H54 (cell line): ENCODE measurements at regions not wholly inside any gene's neighbourhood (a gene's known extent, or its start where the extent isn't known, plus 50 kb on each side); places are given as distances from the start of the nearest gene placed in this dataset.

ENCODE experiments used
- DNase-seq: peaks from one replicate; pipeline ENCODE4 v3.0.0; 2011; ENCODE audit warnings: low spot score, mixed read lengths; ENCODE audit not compliant: insufficient read length
- FAIRE-seq: peaks from 3 replicates; lab custom pipeline; 2011; peaks lifted over from hg19 to GRCh38; lab: Jason Lieb, UNC
- POLR2A ChIP-seq: IDR thresholded peaks from 2 replicates; pipeline ENCODE4 v1.6.1; 2011; ENCODE audit warnings: low read depth, mild to moderate bottlenecking, low read length

GRCh38 chr9:16238623-16239138 is 631.8 kb downstream of the BNC2 start:
- TF ChIP-seq POLR2A = no peak
- FAIRE-seq (peak; percentile 53), DNase-seq (no peak)

DNA sequence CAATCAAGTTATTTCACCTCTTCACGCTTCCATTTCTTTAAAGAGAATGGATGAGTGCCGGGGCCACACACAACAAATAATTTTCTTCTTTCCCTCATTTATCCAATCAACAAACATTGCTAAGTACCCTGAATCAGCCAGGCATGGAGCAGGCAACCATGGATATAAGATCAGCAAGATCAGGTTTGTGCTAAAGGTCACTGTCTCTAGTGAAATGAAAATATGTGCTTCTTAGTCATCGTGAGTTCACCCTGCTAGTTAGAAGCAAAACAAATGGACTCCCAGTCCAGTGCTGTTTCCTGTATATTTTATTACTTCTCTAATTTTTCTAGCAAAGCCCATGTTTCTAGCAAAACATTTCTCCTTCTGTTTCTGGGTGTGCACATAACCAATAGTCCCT is 629.2 kb downstream of the BNC2 start:
- DNase-seq (peak; percentile 33), FAIRE-seq (peak; percentile 97)
- TF ChIP-seq POLR2A = no peak

DNA sequence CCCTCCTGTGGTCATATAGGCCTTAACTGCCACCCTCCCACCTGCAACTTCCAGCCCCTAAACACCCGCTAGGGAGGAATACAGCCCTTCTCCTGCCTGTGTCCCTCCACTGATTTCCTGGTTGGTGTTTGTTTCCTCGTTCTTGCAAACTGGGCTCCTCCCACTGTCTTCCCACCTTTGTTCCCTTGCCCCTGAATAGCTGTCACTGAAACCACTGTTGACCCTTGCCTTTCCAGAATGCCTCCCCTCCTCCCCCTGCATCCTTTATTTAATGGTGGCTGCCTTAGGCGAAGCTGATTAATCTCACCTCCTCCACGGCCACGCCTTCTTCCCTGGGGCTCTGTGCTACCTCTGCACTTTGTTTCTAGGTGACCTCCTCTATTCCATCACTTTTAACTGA is 626.7 kb downstream of the BNC2 start:
- no peak for DNase-seq
- no peak for FAIRE-seq
- no peak for TF ChIP-seq POLR2A

- TF ChIP-seq POLR2A = no peak
- no peak for DNase-seq
- no peak for FAIRE-seq
These were observed 624.6 kb downstream of the BNC2 start for GRCh38 chr9:16245756-16246440.

DNA sequence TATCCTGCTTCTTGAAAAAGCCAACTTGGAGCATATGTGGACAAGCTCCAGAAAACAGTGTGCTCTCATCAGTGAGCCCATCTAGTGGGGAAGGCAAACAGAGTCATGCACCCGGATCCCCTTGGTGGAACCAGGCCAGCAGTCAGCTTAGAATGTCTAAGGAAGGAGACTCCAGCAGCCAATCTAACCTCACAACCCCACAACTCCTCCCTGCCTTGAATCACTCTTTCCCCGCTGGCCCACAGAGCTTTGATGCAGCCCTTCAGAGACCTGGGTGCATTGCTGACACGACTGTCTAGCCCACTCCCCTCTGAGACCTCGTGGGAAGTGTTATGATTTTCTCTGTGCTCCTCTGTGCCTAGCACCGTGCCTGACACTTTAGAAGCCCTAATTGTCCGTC is 623.7 kb downstream of the BNC2 start:
- FAIRE-seq (no peak), DNase-seq (no peak)
- no peak for TF ChIP-seq POLR2A

DNA sequence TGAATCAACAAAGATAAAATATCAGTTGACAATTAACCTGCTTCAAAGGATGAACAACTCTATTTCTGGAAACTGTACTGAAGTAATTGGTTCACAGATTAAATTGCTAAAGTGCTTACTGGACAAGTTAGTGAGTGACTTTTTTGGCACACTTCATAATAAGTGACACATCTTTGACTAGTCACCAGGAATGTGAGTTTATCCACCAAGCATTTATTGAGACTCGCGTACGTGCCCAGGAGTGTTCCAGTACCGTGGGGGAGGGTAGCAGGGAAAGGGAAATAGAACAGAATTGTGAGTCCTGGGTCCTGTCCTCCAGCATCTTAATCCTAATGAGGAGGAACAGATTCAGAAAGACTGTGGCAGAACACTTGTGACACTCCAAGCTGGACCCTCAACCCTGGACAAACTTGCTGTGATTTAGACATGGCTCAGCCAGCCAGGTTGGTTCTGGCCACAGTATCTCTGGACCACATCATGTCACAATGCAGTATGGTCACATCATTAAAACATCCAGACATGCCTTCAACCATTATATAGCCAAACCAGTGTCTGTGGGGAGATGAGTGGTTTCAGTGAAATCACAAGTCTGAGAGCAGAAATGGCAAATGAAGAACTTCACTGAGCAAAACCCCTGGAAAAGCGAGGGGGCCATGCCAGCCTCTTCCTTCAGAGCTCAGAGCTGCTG is 623.1 kb downstream of the BNC2 start:
- no peak for TF ChIP-seq POLR2A
- FAIRE-seq (peak; percentile 96), DNase-seq (peak; percentile 65)

GRCh38 chr9:16248822-16249221 is 621.6 kb downstream of the BNC2 start:
- FAIRE-seq = peak; percentile 36
- TF ChIP-seq POLR2A = no peak
- DNase-seq = no peak

GRCh38 chr9:16252616-16253015 is 617.9 kb downstream of the BNC2 start:
- DNase-seq = no peak

GRCh38 chr9:16254674-16255073 is 615.8 kb downstream of the BNC2 start:
- no peak for FAIRE-seq
- no peak for DNase-seq
- TF ChIP-seq POLR2A = no peak

More at GRCh38 chr9:16252616-16253015, 617.9 kb downstream of the BNC2 start:
- no peak for FAIRE-seq
- no peak for TF ChIP-seq POLR2A

DNA sequence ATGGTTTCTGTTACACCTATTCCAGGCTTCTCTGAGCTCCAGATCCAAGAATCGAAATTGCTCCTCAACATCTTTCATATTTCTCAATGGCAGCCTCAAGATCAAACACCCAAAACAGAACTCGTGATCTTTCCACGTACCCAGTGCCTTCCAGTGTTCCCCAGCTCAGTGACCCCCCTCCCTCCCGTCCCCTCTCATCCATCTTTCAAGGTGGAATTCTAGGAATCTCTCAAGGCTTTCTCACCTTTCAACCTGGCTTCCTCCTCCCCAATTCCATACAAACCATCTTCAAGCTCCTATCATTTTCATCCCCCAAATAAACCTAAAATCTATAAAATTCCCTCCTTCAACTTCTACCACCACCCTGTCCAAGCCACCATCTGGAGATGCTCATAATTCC is 615.3 kb downstream of the BNC2 start:
- FAIRE-seq (no peak), DNase-seq (no peak)
- TF ChIP-seq POLR2A = no peak

GRCh38 chr9:16257604-16258003 is 612.9 kb downstream of the BNC2 start:
- FAIRE-seq = peak; percentile 30
- no peak for DNase-seq
- no peak for TF ChIP-seq POLR2A

DNA sequence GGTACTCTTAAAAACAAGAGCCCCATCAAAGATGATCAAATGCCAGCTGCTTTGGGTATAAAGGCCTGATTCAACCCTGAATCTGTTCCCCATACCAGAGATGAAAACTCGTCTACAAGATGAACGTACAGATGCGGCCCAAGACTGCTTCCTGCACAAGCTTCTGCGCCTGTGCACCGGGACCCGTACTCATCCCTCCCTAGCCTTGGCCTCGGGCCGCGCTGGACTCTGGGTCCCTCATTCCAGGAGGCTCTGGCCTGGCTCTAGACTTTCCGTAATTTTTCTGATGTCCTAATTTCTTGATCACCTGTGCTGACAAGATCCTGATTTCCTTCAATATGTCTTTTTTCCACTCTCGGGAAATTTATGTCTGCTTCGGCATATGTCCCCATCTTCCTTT is 612.3 kb downstream of the BNC2 start:
- no peak for TF ChIP-seq POLR2A
- no peak for FAIRE-seq

DNA sequence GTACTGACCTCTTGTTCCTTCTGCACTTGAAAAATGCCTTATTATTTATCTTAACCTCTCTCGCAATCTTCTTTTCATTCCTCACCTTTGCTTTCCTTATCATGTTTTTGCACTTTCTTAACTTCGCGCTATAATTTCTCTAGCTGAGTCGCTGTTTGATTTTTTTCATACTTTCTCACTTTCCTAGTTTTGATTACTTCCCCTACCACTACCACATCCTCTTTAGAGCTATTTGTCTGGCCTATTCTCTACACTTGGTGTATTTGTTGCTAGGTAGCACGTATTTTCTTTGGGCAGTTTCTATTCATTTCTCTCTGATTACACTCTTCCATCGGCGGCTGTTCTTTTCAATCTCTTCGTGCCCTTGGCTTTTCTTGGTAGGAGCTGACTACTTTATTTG is 611.8 kb downstream of the BNC2 start:
- no peak for FAIRE-seq
- no peak for DNase-seq
- no peak for TF ChIP-seq POLR2A

More for the DNA sequence above, 612.3 kb downstream of the BNC2 start:
- no peak for DNase-seq

- no peak for DNase-seq
- FAIRE-seq = peak; percentile 20
- no peak for TF ChIP-seq POLR2A
These were observed 607.8 kb downstream of the BNC2 start for GRCh38 chr9:16262477-16263261.
